SIG-M5 (cell line): ENCODE measurements at regions not wholly inside any gene's neighbourhood (a gene's known extent, or its start where the extent isn't known, plus 50 kb on each side); places are given as distances from the start of the nearest gene placed in this dataset.
"Not testable (repeated sequence)": the region's sequence is repeated elsewhere in the genome, so short reads cannot be mapped to it uniquely, and the experiment has no call there.

Experiments
- DNase-seq: peaks from one replicate; lab custom pipeline; 2025; lab: John Stamatoyannopoulos, UW

DNA sequence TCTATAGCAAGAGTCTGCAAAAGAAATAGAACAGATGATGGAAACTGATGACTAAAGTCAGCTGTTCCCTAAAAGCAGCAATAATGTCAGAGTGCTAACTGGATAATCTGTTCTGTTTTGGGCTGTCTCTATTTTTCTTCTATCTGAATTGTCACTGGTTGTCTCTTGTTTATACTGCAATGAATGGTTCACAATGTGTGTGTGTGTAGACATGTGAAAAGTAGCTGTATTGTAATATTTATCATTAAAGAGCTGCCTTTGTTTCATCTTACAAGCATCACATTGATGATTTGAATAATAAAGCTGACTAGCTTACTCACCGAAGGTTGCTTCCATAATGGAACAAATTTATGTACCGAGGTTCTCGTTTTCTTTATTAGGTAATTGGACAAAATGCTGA, 456.0 kb upstream of the ZEB2 start:
- no peak for DNase-seq

DNA sequence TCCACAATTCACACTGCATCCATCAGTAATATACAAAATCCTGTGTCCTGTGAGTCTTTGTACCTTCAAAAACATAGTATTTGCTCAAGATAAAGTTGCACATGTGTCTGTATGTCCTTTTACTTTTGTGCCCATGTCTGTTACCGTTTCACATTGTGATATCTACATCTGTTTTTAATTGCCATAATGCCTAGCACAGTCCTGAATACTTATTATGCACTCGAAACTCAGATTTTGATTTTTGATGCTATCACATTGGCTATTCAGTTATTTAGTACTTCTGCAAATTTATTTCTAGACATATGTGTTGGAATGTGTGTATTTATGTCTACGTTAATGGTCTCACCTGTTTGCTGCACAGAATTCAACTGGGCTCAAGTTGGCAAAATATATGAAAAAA, 452.8 kb upstream of the ZEB2 start:
- DNase-seq, result no peak

DNA sequence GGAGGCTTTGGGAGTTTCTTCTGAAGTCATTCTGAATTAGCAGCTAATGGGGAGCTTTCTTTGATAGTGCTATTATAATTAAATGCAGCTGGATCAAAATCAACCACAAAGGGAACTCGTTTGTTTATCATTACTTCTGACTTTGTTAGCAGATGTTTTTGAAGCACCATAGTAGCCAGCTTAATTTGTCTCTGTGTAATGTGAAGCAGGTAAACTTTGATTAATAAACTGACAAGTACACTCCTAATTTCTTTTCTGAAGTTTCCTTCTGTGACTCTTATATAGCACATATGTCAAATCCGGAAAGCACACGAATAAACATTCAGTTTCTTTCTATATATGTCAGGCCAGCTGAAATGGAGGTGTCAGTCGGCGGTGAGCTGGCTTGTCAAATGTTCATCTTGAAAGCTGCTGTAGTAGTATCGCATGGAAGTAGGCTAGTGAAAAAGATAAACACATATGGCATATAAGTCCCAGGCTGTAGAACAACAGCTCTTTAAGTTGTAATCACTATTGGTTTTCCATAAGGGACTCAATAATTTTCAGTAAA, 451.9 kb upstream of the ZEB2 start:
- no peak for DNase-seq

DNA sequence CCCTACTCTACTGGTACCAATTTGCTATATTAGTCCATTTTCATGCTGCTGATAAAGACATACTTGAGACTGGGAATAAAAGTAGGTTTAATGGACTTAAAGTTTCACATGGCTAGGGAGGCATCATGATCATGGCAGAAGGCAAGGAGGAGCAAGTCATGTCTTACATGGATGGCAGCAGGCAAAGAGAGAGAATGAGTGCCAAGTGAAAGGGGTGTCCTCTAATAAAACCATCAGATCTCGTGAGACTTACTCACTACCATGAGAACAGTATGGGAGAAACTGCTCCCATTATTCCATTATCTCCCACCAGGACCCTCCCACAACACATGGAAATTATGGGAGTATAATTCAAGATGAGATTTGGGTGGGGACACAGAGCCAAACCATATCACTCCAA, 450.5 kb upstream of the ZEB2 start:
- DNase-seq, result not testable (repeated sequence)

DNA sequence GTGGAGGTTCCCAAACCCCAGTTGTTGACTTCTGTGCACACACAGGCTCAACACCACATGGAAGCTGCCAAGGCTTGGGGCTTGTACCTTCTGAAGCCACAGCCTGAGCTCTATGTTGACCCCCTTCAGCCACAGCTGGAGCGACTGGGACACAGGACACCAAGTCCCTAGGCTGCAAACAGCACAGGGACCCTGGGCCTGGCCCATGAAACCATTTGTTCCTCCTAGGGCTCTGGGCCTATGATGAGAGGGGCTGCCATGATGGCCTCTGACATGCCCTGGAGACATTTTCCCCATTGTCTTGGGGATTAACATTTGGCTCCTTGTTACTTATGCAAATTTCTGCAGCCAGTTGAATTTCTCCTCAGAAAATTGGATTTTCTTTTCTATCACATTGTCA, 449.6 kb upstream of the ZEB2 start:
- not testable (repeated sequence) for DNase-seq

DNA sequence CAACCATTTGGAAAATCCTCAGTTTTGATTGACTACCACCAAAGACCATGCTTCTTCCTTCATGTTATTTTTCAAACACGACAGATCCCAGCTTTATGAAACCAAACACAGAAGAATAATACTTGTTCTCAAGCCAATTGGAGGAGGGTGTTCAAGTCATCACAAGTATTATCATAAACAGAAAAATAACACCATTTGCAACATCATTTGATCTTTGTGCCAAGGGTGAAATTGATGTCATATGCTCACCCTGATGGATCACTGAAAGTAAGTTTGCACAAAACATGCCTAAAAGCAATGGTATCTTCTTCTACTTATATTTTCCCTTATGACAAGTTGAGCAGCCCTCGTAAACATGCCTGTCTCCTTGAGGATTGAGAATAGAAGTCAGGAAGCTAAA, 448.0 kb upstream of the ZEB2 start:
- DNase-seq, result no peak

DNA sequence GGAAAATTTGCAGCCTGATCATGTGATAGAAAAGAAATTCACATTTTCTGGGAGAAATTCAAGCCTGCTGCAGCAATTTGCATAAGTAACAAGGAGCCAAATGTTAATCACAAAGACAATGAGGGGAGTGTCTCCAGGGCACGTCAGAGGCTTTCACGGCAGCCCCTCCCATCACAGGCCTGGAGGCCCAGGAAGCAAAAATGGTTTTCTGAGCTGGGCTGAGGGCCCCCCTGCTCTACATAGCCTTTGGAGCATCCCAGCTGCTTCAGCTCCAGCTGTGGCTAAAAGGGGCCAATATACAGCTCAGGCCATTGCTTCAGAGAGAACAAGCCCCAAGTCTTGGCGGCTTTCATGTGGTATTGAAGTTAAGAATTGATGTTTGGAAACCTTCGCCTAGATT, 445.3 kb upstream of the ZEB2 start:
- DNase-seq, result no peak

DNA sequence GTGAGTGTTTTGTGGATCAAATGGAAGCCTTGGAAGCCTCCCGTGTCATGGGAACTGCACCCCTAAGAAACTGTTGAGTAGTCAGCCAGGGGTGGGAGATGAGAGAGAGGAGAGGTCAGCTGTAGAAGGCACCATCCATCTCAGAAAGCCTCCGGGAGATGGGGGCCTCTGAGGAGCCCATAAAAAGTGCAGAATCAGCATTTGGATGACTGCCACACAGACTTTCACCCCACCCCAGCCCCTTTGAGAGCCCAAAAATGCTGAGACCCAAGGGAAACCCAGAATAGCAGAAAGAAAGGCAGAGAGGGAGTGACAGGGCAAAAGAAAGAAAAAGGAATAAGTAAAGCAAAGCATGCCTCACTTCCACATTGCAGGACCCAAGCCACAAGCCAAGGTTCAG, 443.1 kb upstream of the ZEB2 start:
- DNase-seq, result no peak

DNA sequence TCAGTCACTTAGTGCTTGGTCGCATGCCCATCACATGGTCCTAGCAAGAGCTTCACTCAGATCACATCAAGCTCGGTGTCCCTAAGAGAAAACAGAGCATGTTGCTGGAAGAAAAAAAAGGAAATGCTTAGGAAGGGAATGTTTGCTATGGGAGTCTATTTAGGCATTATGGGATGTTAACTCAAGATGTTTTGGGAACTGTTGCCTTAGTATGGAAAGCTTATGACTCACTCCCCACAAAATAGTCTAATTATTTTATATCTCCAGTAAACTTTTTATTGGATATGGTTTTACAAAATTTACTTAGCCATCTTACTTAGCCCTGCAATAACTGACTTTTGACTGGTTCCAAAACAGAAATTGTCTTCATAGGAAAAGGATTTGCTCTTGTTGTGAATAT, 439.5 kb upstream of the ZEB2 start:
- DNase-seq, result no peak

DNA sequence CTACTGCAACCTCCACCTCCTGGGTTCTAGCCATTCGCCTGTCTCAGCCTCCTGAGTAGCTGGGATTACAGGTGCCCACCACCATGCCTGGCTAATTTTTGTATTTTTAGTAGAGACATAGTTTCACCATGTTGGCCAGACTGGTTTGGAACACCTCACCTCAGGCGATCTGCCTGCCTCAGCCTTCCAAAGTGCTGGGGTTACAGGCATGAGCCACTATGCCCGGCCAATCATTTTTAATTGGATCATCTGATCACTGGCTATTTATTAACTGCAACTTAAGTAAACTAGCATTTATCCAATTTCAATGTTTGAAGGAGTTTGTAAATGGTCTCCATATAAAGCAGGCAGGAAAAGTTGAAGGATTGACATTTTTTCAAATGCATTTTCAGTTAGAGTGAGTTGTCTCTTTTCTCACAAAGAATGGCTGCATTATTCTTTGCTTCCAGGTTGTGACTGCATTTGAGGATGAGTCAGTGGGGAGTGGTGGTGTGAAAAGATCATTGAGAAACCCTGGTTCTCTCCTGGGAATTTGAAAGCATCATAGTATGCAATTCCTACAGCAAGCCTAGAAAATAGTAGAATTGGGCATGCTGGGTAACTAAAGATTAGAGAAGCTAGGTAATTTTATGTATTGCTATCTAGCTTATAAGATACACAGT, 431.1 kb upstream of the ZEB2 start:
- DNase-seq, result no peak

DNA sequence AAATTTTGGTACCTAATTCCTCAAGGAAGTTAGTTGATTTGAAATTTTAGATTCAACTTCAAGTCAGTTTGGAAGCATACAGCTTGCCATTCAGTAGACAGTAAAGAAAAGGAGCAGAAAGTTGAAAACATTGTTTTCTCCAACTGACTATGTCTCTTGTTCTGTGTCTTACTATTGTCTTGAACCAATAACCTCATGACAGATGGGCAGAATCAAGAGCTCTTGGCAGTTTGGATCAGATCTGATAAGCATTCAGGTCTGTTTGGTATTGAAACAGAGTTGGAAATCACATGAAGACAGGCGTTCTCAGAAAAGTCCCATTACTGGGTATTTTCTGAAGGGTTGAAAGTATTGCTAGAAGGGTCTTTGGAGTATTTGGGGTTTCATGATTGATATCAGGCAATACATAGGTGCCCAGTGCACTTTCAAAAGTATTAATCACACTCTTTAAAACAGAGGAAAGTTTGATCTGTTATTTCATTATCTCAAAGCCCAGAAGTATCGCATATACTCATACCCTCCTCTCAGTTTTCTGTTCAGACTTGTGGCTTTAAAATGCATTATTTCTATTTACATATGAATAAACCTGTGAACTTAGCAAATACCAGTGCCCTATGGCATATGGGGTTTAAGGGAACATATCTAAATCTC, 428.4 kb upstream of the ZEB2 start:
- no peak for DNase-seq

DNA sequence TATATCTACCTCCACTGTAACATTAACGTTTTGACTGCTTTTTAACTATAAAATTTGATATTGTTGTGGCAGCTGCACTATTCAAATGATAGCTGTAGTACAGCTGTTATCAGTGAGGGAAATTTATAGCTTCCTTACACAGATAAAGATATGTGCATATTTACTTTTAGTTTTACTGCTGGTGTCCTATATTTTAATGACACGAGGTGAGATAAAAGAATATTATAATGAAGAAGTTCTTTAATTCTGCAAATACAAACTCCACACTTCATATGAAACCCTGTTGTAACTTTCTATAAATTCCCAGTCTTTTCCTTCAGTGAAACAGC, 427.8 kb upstream of the ZEB2 start:
- DNase-seq, result no peak

DNA sequence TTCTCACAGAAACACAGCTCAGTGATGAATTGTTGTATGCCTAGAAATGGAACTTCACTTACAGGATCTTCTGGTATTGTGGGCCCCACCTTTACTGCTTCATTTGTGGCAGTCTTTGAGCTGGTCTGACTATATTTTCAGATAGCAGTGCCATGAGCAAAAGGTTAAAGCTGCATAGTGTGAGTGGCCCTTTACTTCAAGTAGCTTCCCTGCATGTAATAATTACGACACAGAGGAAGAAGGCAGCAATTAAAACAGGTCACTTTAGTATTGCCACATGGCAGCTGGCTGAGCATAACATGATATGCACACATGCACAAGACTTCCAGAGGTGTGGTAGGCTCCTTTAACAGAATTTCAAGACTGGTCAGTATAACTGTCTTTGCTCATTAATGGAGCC, 426.3 kb upstream of the ZEB2 start:
- no peak for DNase-seq

DNA sequence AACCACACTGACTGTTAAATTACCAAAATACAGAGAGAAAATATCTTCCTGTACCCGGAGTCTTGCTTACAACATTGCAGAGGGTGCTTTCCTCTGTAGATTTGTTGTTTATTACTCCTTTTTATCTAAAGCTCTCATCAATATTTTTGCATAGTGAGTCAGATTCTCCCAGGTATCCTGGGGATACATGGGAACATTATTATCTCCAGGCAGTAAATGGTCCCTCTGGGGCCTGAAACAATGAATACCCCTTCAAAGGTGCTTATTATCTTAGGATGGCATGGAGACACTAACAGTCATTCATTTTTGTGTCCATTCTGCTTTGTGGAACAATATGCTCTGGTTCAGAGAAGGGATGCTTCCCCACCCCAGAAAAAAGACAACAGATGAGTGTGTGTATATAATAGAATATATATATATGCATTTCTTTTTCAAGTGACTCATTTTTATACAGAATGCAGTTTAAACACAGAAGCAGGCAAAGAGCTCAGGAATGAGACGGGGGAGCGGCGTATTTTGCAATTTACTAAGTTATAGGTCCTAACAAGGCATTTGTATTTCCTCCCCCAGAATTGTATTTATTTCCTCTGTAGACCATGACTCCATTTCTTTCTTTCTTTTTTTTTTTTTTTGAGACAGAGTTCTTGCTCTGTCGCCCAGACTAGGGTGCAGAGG, 424.8 kb upstream of the ZEB2 start:
- DNase-seq, result no peak

DNA sequence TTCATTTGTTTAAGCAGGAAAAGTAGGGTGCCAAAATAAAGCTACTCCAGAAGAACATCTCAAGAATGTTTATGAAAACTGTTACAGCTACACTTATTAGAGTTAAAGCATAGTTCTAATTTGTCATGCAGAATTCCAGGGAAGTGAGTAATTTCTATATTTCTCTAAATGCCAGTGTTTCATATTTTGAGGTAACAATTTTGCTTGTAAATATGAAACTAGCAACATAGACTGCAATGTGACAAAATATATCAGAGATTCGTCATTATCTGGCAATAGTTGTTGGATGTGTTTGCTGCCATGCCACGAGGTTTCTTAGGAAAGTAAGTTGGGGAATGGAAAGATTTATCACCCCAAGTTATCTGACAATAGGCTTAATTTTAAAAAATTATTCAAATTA, 424.1 kb upstream of the ZEB2 start:
- no peak for DNase-seq

DNA sequence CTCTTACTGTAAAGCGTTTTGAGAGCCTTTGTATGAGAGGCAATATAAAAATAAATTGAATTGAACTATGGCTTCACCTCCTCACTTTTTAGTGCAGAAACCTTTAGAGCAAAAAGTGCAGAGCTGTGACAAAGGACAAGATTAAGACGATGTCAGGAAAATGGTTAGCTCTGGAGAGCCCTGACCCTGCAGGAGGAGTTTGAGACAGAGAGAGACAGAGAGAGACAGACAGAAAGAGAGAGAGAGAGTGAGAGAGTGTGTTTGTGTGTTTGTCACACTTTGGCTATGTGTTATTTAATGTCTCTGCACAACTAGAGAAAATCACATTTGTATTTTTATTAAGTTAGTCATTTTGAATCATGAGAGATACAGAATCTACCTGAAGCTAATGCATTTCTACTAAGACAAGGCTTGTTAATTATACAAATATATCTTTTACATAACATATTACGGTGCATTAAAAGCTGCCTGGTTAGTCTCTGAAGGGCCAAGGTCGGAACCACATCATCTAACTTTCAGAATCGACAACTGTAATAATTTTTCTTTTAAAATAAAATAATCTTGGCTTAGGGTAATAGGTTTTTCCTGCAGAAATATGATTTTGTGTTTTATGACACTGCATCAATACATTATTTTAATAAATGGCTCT, 423.5 kb upstream of the ZEB2 start:
- DNase-seq, result no peak

DNA sequence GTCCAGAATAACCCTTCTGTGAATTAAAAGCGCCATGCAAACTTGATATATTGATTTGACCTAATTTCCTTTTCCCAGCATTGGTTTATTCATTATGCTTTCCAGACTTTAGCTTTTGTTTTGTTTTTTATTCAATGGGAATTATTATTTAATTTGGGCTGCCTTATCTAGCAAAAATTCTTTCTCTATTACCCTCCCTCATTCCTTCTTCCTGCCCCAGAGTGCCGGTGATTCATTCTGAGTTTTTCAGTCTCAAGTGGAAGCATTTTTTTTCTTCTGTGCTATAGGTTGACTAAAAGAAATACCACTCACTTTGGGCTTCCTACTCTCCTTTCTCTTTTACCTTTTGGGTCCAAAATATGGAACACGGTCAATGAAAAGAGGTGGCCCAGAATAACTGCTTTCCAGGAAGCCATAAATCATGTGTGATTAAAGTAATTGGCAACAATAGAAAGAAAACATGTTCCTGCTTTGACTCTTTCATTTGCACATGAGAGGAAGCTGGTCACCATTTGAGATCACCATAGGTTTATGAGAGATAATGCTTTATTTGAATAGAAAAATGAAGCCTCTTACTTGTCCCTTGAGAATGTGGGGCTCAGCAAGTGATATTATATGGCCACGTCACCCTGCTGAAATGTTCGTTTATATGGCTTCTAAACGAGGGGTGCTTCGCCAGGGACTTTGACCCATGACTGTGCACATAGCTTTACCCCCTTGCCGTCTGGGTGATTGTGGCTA, 422.8 kb upstream of the ZEB2 start:
- no peak for DNase-seq

DNA sequence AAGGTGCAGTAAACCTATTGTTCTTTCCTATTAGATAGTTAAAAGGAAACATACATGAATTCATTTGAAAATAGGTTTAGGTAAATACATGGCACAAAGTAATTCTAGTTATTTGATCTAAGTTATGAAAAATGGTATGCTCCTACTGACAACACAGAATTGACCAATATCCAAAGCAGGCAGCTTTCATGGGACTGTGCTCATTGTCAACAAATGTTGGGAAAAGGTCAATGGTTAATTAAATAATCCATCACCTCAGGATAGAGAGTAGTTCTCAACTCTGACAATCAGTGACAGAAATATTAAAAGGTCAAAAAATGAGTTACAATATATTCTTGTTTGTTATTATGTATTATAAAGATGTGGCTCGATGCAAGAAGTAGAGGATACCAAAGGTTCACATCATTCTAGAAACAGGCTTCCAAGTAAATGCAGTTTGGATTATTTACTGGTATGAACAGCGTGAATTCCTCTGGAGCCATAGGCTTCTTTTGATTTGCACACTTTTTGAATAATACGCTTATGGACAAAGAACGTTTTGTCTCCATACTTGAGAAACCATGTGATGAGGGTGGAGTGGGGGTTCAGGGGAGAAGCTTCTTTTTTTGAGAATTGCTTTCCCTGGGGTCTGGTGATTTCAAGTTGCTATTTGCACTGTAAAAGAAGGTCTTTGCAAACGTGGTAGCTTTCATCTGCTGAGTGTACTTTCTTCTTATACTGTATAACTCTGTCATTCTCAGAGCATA, 422.0 kb upstream of the ZEB2 start:
- no peak for DNase-seq

DNA sequence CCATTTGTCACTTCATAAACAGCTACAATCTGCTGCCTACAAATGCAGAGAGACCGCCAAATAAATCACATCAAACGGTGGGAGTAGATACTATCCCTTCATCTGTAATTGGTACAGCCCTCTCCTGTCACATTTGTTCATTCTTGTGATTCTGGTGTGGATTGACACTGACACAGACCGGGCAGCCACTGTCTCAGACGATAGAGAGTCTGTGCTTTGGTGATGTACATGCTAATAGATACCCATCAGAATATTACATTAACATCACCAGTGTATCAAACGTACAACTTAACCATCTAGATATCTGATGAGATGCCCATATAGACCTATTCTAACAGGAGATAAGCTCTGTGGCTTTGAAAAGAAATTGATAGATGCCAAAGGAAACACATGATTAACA, 419.7 kb upstream of the ZEB2 start:
- DNase-seq, result no peak

DNA sequence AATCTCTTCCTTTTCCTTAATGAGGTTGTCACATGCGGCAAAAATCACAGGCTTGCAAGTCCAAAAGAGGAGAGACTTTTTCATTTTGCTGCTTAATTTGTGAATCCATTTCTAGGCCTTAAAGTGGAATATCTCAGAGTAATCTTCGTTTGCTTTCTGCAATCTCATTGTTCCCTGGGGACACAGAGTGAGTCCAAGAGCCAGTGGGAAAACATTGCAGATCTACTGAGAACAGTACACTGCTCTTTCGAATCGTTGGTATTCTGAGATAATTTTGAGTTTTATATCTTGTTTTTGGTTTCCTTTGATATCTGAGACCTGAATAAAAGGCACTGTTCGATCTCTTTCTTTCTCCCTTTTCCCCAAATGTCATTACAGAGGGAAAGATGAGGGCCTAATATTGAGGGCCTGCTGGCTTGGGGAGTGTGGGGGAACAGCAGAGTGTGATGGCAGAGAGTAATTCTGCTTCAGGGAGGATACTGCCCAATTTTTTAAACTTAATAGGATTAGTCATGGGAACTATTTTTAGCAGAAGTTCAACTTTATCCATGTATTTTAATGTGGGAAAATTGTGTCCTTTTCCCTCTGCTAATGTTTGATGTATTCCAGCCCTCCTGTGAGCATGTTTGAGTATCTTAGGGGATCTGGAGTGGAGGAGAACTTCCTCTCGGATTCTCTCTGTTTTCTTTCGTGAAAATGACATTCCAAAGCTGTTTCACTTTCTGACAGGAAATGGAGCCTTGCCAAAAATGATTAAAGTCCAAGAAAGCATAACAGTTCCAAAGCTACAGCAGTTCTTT, 418.2 kb upstream of the ZEB2 start:
- DNase-seq, result no peak

DNA sequence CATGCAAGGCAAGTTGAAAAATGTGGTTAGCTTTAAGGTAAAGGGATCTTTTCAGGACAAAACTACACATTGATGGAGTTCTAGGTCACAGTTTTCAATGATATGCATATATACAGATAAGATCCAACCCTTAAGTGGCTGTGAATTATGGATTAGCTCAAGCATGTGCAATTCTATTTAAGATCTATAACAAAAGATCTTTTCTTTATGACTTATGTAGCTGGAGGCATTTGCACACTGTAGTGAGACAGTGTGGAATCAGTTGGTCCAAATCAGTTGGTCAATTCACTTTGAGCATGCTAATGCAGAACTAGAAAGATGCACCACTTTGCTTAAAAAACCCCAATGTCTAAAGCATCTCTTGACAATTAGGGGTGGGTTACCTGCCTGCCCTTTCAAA, 417.1 kb upstream of the ZEB2 start:
- DNase-seq, result no peak
